Vagina (tissue), 2 donors: ENCODE measurements at regions not wholly inside any gene's neighbourhood (a gene's known extent, or its start where the extent isn't known, plus 50 kb on each side); places are given as distances from the start of the nearest gene placed in this dataset.

Experiments used
- CTCF ChIP-seq, 3 experiments: fragments of 450-650 bp in 2 of 3; fragments of 200-600 bp in 1 of 3; sonication (generic) in 1 of 3; IDR thresholded peaks; one replicate each; pipeline ENCODE4 v1.5.1; 2017 to 2019; ENCODE audit warnings: antibody characterized with exemption in 3 of 3, mild to moderate bottlenecking in 2 of 3, moderate library complexity in 2 of 3
- POLR2A ChIP-seq, 2 donors: fragments of 450-650 bp; IDR thresholded peaks; one replicate each; pipeline ENCODE4 v1.6.1; 2017; ENCODE audit warnings: antibody characterized with exemption in 2 of 2, mild to moderate bottlenecking in 2 of 2, moderate library complexity in 2 of 2
- POLR2AphosphoS5 ChIP-seq, 2 donors: sonication (generic); formaldehyde crosslinking; IDR thresholded peaks; one replicate each; pipeline ENCODE4 v1.9.0; 2017; ENCODE audit warnings: antibody characterized with exemption in 2 of 2, mild to moderate bottlenecking in 2 of 2, low read depth in 1 of 2; ENCODE audit not compliant: insufficient read depth in 1 of 2

- TF ChIP-seq CTCF (IDR thresholded peaks at IDR 0.05): no peak
- TF ChIP-seq POLR2AphosphoS5 (IDR thresholded peaks at IDR 0.05; ENCODE audit: insufficient read depth in 1 of 2, low read depth in 1 of 2): no peak
- TF ChIP-seq POLR2A (IDR thresholded peaks at IDR 0.05): no peak
These were observed 303.8 kb upstream of the MAN1A1 start for GRCh38 chr6:119653329-119653728.
